GM19438 (cell line): ENCODE measurements at regions not wholly inside any gene's neighbourhood (a gene's known extent, or its start where the extent isn't known, plus 50 kb on each side); places are given as distances from the start of the nearest gene placed in this dataset.
"Not testable (repeated sequence)": the region's sequence is repeated elsewhere in the genome, so short reads cannot be mapped to it uniquely, and the experiment has no call there.

Experiments used
- ATAC-seq: cut with Tn5 transposase; IDR thresholded peaks from one replicate; pipeline ENCODE4 v1.9.1; 2021; ENCODE audit warnings: low read depth; ENCODE audit not compliant: unreplicated experiment

GRCh38 chr1:157334041-157334440 is 195.8 kb upstream of the ETV3 start:
- no peak for ATAC-seq

GRCh38 chr1:157330177-157330576 is 192.0 kb upstream of the ETV3 start:
- not testable (repeated sequence) for ATAC-seq

- ATAC-seq = not testable (repeated sequence)
Observed at GRCh38 chr1:157328120-157328519, 189.9 kb upstream of the ETV3 start.

- no peak for ATAC-seq
Observed at GRCh38 chr1:157326173-157326859, 188.1 kb upstream of the ETV3 start.

- no peak for ATAC-seq
Observed at GRCh38 chr1:157325220-157325619, 187.0 kb upstream of the ETV3 start.

- not testable (repeated sequence) for ATAC-seq
Observed at GRCh38 chr1:157321972-157322371, 183.8 kb upstream of the ETV3 start.

- ATAC-seq = no peak
Observed at GRCh38 chr1:157319567-157319966, 181.4 kb upstream of the ETV3 start.

- ATAC-seq = not testable (repeated sequence)
Observed at GRCh38 chr1:157317229-157317628, 179.0 kb upstream of the ETV3 start.

GRCh38 chr1:157315544-157315943 is 177.3 kb upstream of the ETV3 start:
- no peak for ATAC-seq

GRCh38 chr1:157314408-157314807 is 176.2 kb upstream of the ETV3 start:
- no peak for ATAC-seq

GRCh38 chr1:157313240-157313807 is 175.1 kb upstream of the ETV3 start:
- no peak for ATAC-seq

- ATAC-seq = no peak
Observed at GRCh38 chr1:157312082-157312812, 174.1 kb upstream of the ETV3 start.

GRCh38 chr1:157311730-157312081 is 173.5 kb upstream of the ETV3 start:
- no peak for ATAC-seq

GRCh38 chr1:157310805-157311729 is 172.9 kb upstream of the ETV3 start:
- not testable (repeated sequence) for ATAC-seq

- no peak for ATAC-seq
Observed at GRCh38 chr1:157310401-157310800, 172.2 kb upstream of the ETV3 start.

GRCh38 chr1:157307491-157307890 is 169.3 kb upstream of the ETV3 start:
- ATAC-seq = peak; percentile 83

GRCh38 chr1:157306896-157307295 is 168.7 kb upstream of the ETV3 start:
- ATAC-seq = no peak

GRCh38 chr1:157304271-157304670 is 166.1 kb upstream of the ETV3 start:
- ATAC-seq = no peak

- ATAC-seq = no peak
Observed at GRCh38 chr1:157302724-157303123, 164.5 kb upstream of the ETV3 start.

GRCh38 chr1:157302199-157302497 is 164.0 kb upstream of the ETV3 start:
- no peak for ATAC-seq
